K562 (cell line): ENCODE measurements at regions not wholly inside any gene's neighbourhood (a gene's known extent, or its start where the extent isn't known, plus 50 kb on each side); places are given as distances from the start of the nearest gene placed in this dataset.

Experiments used
- JUN ChIP-seq, 2 experiments: sonication (generic) in 1 of 2; formaldehyde crosslinking in 1 of 2; IDR thresholded peaks; 2 replicates each; pipeline versions ENCODE4 v1.6.1 to v1.8.0; 2012 to 2022; ENCODE audit warnings: borderline replicate concordance in 2 of 2, mild to moderate bottlenecking in 2 of 2, improper control_type of control experiment in 1 of 2, low read depth in 1 of 2, low read length in 1 of 2, missing genetic modification reagents in 1 of 2
- MEF2D ChIP-seq: conservative IDR thresholded peaks from 2 replicates; pipeline ENCODE4 v1.6.1; 2016; ENCODE audit warnings: low read depth, missing genetic modification characterization, missing compliant biosample characterization

DNA sequence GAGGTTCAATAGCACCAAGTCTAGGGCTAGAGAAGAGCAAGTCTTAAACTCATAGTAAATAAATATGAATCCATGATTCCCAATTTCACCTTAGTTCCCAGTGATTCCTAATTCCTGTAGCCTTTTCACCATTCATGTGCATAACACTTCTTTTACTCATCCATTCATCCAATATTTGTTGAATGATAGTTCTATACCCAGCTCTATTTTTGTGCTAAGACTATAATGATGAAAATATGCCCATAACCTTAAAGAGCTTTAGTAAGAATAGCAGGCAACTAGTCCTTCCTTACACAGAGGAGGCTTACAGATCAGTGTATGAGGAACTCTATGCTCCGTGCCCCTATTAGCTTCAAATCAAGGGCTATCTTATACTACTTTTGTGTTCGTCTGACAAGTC is 280.2 kb upstream of the CHRM2 start:
- TF ChIP-seq MEF2D (tag) (no peak), JUN (IDR thresholded peaks at IDR 0.05; ENCODE audit: borderline replicate concordance, low read depth, low read length) (no peak), JUN (CRISPR knock-in tag; IDR thresholded peaks at IDR 0.05; ENCODE audit: borderline replicate concordance) (no peak)
